GM19351 (cell line): ENCODE measurements at regions not wholly inside any gene's neighbourhood (a gene's known extent, or its start where the extent isn't known, plus 50 kb on each side); places are given as distances from the start of the nearest gene placed in this dataset.

ENCODE experiments used
- ATAC-seq: cut with Tn5 transposase; IDR thresholded peaks from one replicate; pipeline ENCODE4 v1.9.1; 2021; ENCODE audit warnings: mild to moderate bottlenecking, moderate library complexity; ENCODE audit not compliant: unreplicated experiment

GRCh38 chr10:131444286-131444685, 132.8 kb upstream of the TCERG1L start:
- ATAC-seq, result no peak

- no peak for ATAC-seq
Observed at GRCh38 chr10:131444862-131445461, 133.4 kb upstream of the TCERG1L start.

GRCh38 chr10:131445623-131446022, 134.1 kb upstream of the TCERG1L start:
- ATAC-seq, result no peak

GRCh38 chr10:131446171-131446570, 134.7 kb upstream of the TCERG1L start:
- ATAC-seq, result no peak

GRCh38 chr10:131448171-131448570, 136.7 kb upstream of the TCERG1L start:
- ATAC-seq, result no peak

GRCh38 chr10:131448883-131449282, 137.4 kb upstream of the TCERG1L start:
- no peak for ATAC-seq

- ATAC-seq, result no peak
Observed at GRCh38 chr10:131450216-131450765, 138.8 kb upstream of the TCERG1L start.

- no peak for ATAC-seq
Observed at GRCh38 chr10:131451407-131452015, 140.0 kb upstream of the TCERG1L start.

GRCh38 chr10:131452926-131453720, 141.6 kb upstream of the TCERG1L start:
- no peak for ATAC-seq

- ATAC-seq, result no peak
Observed at GRCh38 chr10:131453721-131454634, 142.5 kb upstream of the TCERG1L start.

- ATAC-seq, result no peak
Observed at GRCh38 chr10:131456411-131456810, 144.9 kb upstream of the TCERG1L start.

- ATAC-seq, result no peak
Observed at GRCh38 chr10:131461093-131461492, 149.6 kb upstream of the TCERG1L start.

GRCh38 chr10:131464789-131465188, 153.3 kb upstream of the TCERG1L start:
- no peak for ATAC-seq

GRCh38 chr10:131469551-131469950, 158.0 kb upstream of the TCERG1L start:
- no peak for ATAC-seq

GRCh38 chr10:131473645-131474044, 162.1 kb upstream of the TCERG1L start:
- no peak for ATAC-seq

- ATAC-seq, result no peak
Observed at GRCh38 chr10:131474416-131474815, 162.9 kb upstream of the TCERG1L start.

GRCh38 chr10:131475043-131475442, 163.5 kb upstream of the TCERG1L start:
- ATAC-seq, result no peak

- no peak for ATAC-seq
Observed at GRCh38 chr10:131475803-131476202, 164.3 kb upstream of the TCERG1L start.

- no peak for ATAC-seq
Observed at GRCh38 chr10:131477457-131478121, 166.1 kb upstream of the TCERG1L start.

GRCh38 chr10:131478377-131478989, 167.0 kb upstream of the TCERG1L start:
- ATAC-seq, result no peak
